ENCODE measurements at regions not wholly inside any gene's neighbourhood (a gene's known extent, or its start where the extent isn't known, plus 50 kb on each side); places are given as distances from the start of the nearest gene placed in this dataset.

DNA sequence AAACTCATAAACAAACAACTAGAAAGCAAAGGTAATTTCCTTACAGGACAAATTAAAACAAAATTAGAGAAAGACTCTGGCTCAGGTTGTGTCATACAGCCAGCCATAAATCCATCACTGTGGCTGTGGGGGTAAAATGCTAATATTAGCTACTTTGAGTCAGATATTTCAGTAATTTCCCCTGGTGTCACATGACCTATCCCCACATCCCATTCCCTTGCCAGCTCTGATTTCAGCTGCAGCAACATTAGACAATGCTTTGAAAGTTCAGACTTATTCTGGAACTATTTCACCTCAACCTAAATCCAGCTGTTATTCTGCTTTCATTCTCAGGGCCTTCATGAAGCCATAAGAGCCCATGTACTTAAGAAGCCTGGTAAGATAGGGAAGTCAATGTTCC lies 55.3 kb downstream of the RPL10L start:
- H3K9ac ChIP-seq: no peak overlapping the region
- no peaks in the 10 kb centered on the region for H3K9me3 ChIP-seq
- H3F3A ChIP-seq (replicated peaks; ENCODE audit: insufficient read depth): no peaks in the 10 kb centered on the region
- H2AFZ ChIP-seq (ENCODE audit: low read depth): no peak overlapping the region
- no peaks in the 10 kb centered on the region for H3K27me3 ChIP-seq (ENCODE audit: insufficient read depth)
- H3K9me2 ChIP-seq: no peaks in the 10 kb centered on the region
- no peak overlapping the region for H3K4me2 ChIP-seq
- H3K79me2 ChIP-seq (ENCODE audit: insufficient read depth): no peaks in the 10 kb centered on the region
- H3K4me1 ChIP-seq (ENCODE audit: control insufficient read depth in 1 of 2, insufficient read depth in 2 of 2, low read depth in 1 of 2, low read length in 1 of 2): no peaks in the 10 kb centered on the region
- ChIA-PET CTCF (no interaction called here), POLR2A (no interaction called here)
- H4K20me1 ChIP-seq (ENCODE audit: insufficient read depth): no peaks in the 10 kb centered on the region
- DNase-seq: no peak
- no peak overlapping the region for H3K27ac ChIP-seq (ENCODE audit: low read depth in 2 of 2, low read length in 1 of 2)
- TF ChIP-seq FOSL2 (IDR thresholded peaks at IDR 0.05; ENCODE audit: borderline replicate concordance, low read depth): no peak
- TF ChIP-seq SMC3 (IDR thresholded peaks at IDR 0.05; ENCODE audit: low read depth, low read length): no peak
- no peak for TF ChIP-seq FOXJ3 (CRISPR knock-in tag; IDR thresholded peaks at IDR 0.05)
- TF ChIP-seq ELF1 (IDR thresholded peaks at IDR 0.05): no peak
- no peak for TF ChIP-seq EZH2phosphoT487 (IDR thresholded peaks at IDR 0.05; ENCODE audit: borderline replicate concordance, low read depth)
- no peak for TF ChIP-seq PBX3 (IDR thresholded peaks at IDR 0.05)
- TF ChIP-seq JUND (IDR thresholded peaks at IDR 0.05): no peak
- no peak for TF ChIP-seq YY1 (IDR thresholded peaks at IDR 0.05; ENCODE audit: low read depth)
- no peak for TF ChIP-seq TCF12 (IDR thresholded peaks at IDR 0.05)
- no peak for TF ChIP-seq RXRA (IDR thresholded peaks at IDR 0.05; ENCODE audit: borderline replicate concordance, low read depth)
- TF ChIP-seq NRF1 (IDR thresholded peaks at IDR 0.05; ENCODE audit: low read depth, low read length): no peak
- no peak for TF ChIP-seq RAD21 (IDR thresholded peaks at IDR 0.05; ENCODE audit: low read length)
- no peak for TF ChIP-seq FOXM1 (IDR thresholded peaks at IDR 0.05; ENCODE audit: low read depth)
- TF ChIP-seq GABPA (IDR thresholded peaks at IDR 0.05; ENCODE audit: low read depth): no peak
- H3K4me3 ChIP-seq (ENCODE audit: low read depth in 2 of 2, low read length in 1 of 2): no peak overlapping the region
- H3K36me3 ChIP-seq (replicated peaks in 1 of 2; ENCODE audit: control insufficient read depth in 1 of 2, insufficient read depth in 2 of 2, low read length in 1 of 2): no peaks in the 10 kb centered on the region

GRCh38 chr14:46582826-46583225 lies 68.8 kb downstream of the RPL10L start:
- no peak overlapping the region for H3K9ac ChIP-seq
- ChIA-PET CTCF (no interaction called here), POLR2A (no interaction called here)
- H4K20me1 ChIP-seq (ENCODE audit: insufficient read depth): no peaks in the 10 kb centered on the region
- H3K4me2 ChIP-seq: no peak overlapping the region
- no peaks in the 10 kb centered on the region for H3K36me3 ChIP-seq (replicated peaks in 1 of 2; ENCODE audit: control insufficient read depth in 1 of 2, insufficient read depth in 2 of 2, low read length in 1 of 2)
- H3K9me2 ChIP-seq: no peaks in the 10 kb centered on the region
- WGBS (ENCODE audit: low lambda C conversion rate): 19% methylated on average over 1 of the region's 1 CpG
- H3K4me3 ChIP-seq (ENCODE audit: low read depth in 2 of 2, low read length in 1 of 2): no peak overlapping the region
- no peak overlapping the region for H2AFZ ChIP-seq (ENCODE audit: low read depth)
- no peak overlapping the region for H3K27ac ChIP-seq (ENCODE audit: low read depth in 2 of 2, low read length in 1 of 2)
- H3K9me3 ChIP-seq: no peaks in the 10 kb centered on the region
- H3K79me2 ChIP-seq (ENCODE audit: insufficient read depth): no peaks in the 10 kb centered on the region
- H3K27me3 ChIP-seq (ENCODE audit: insufficient read depth): no peaks in the 10 kb centered on the region
- no peaks in the 10 kb centered on the region for H3F3A ChIP-seq (replicated peaks; ENCODE audit: insufficient read depth)
- DNase-seq: no peak
- no peaks in the 10 kb centered on the region for H3K4me1 ChIP-seq (ENCODE audit: control insufficient read depth in 1 of 2, insufficient read depth in 2 of 2, low read depth in 1 of 2, low read length in 1 of 2)
- TF ChIP-seq, protein P1, sequence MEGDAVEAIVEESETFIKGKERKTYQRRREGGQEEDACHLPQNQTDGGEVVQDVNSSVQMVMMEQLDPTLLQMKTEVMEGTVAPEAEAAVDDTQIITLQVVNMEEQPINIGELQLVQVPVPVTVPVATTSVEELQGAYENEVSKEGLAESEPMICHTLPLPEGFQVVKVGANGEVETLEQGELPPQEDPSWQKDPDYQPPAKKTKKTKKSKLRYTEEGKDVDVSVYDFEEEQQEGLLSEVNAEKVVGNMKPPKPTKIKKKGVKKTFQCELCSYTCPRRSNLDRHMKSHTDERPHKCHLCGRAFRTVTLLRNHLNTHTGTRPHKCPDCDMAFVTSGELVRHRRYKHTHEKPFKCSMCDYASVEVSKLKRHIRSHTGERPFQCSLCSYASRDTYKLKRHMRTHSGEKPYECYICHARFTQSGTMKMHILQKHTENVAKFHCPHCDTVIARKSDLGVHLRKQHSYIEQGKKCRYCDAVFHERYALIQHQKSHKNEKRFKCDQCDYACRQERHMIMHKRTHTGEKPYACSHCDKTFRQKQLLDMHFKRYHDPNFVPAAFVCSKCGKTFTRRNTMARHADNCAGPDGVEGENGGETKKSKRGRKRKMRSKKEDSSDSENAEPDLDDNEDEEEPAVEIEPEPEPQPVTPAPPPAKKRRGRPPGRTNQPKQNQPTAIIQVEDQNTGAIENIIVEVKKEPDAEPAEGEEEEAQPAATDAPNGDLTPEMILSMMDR (IDR thresholded peaks at IDR 0.05): no peak
- TF ChIP-seq SMC3 (IDR thresholded peaks at IDR 0.05; ENCODE audit: low read depth, low read length) (no peak), JUND (IDR thresholded peaks at IDR 0.05) (no peak), RXRA (IDR thresholded peaks at IDR 0.05; ENCODE audit: borderline replicate concordance, low read depth) (no peak), FOSL2 (IDR thresholded peaks at IDR 0.05; ENCODE audit: borderline replicate concordance, low read depth) (no peak), EZH2phosphoT487 (IDR thresholded peaks at IDR 0.05; ENCODE audit: borderline replicate concordance, low read depth) (no peak), YY1 (IDR thresholded peaks at IDR 0.05; ENCODE audit: low read depth) (no peak), CHD2 (IDR thresholded peaks at IDR 0.05; ENCODE audit: low read length, partially characterized antibody) (no peak), TEAD4 (IDR thresholded peaks at IDR 0.05; ENCODE audit: borderline replicate concordance, insufficient read depth) (no peak), GABPA (IDR thresholded peaks at IDR 0.05; ENCODE audit: low read depth) (no peak), MXI1 (IDR thresholded peaks at IDR 0.05; ENCODE audit: low read depth, low read length) (no peak), USF2 (IDR thresholded peaks at IDR 0.05; ENCODE audit: borderline replicate concordance, low read depth, low read length) (no peak)
- TF ChIP-seq, protein P2, sequence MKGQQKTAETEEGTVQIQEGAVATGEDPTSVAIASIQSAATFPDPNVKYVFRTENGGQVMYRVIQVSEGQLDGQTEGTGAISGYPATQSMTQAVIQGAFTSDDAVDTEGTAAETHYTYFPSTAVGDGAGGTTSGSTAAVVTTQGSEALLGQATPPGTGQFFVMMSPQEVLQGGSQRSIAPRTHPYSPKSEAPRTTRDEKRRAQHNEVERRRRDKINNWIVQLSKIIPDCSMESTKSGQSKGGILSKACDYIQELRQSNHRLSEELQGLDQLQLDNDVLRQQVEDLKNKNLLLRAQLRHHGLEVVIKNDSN (IDR thresholded peaks at IDR 0.05; ENCODE audit: borderline replicate concordance, low read depth): no peak
- TF ChIP-seq, protein P3, sequence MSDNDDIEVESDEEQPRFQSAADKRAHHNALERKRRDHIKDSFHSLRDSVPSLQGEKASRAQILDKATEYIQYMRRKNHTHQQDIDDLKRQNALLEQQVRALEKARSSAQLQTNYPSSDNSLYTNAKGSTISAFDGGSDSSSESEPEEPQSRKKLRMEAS (IDR thresholded peaks at IDR 0.05; ENCODE audit: low read depth): no peak

Measured in SK-N-SH (cell line).